ENCODE measurements at regions not wholly inside any gene's neighbourhood (a gene's known extent, or its start where the extent isn't known, plus 50 kb on each side); places are given as distances from the start of the nearest gene placed in this dataset.

DNA sequence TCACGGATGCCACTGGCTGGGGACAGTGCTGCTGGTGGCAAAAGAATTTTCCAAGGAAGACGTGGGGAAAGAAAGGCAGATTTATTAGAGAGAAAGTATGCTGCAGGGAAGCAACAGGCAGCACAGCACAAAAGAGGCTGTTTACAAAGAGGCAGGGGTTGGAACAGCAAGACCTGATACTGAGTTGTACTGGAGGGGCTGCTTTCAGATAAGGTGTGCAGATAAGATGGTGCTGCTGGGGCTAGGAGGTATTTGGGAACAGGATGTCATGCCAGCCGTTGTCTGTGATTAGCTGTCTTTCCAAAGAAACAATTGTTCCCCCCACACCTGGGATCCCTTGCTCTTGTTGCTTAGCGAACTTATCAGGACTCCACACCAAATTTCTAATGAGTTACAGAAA is 2023.3 kb upstream of the PCDH20 start:
- TF ChIP-seq, protein P1, sequence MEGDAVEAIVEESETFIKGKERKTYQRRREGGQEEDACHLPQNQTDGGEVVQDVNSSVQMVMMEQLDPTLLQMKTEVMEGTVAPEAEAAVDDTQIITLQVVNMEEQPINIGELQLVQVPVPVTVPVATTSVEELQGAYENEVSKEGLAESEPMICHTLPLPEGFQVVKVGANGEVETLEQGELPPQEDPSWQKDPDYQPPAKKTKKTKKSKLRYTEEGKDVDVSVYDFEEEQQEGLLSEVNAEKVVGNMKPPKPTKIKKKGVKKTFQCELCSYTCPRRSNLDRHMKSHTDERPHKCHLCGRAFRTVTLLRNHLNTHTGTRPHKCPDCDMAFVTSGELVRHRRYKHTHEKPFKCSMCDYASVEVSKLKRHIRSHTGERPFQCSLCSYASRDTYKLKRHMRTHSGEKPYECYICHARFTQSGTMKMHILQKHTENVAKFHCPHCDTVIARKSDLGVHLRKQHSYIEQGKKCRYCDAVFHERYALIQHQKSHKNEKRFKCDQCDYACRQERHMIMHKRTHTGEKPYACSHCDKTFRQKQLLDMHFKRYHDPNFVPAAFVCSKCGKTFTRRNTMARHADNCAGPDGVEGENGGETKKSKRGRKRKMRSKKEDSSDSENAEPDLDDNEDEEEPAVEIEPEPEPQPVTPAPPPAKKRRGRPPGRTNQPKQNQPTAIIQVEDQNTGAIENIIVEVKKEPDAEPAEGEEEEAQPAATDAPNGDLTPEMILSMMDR (IDR thresholded peaks at IDR 0.05; ENCODE audit: insufficient read depth, low read depth, low read length), result no peak
- TF ChIP-seq EZH2 (IDR thresholded peaks at IDR 0.05; ENCODE audit: insufficient read depth, low read length), result no peak
- Mint-ChIP-seq H3K36me3 (ENCODE audit: low read depth, unreplicated experiment) (no peaks in the 10 kb centered on the region), H3K9me3 (ENCODE audit: unreplicated experiment) (peaks cover 6% of the 10 kb centered on the region), H3K4me3 (ENCODE audit: unreplicated experiment) (no peak overlapping the region), H3K27me3 (ENCODE audit: low read depth, unreplicated experiment) (no peaks in the 10 kb centered on the region), H3K27ac (ENCODE audit: unreplicated experiment) (no peak overlapping the region), H3K4me1 (ENCODE audit: low read depth, unreplicated experiment) (peaks cover 21% of the 10 kb centered on the region)
- H3K79me2 ChIP-seq (ENCODE audit: insufficient read depth, low read length), result no peaks in the 10 kb centered on the region
- no peaks in the 10 kb centered on the region for H3K9me3 ChIP-seq (ENCODE audit: insufficient read depth, low read depth, low read length)
- H3K36me3 ChIP-seq (ENCODE audit: insufficient read depth, low read length), result no peaks in the 10 kb centered on the region
- no peaks in the 10 kb centered on the region for H4K20me1 ChIP-seq (ENCODE audit: insufficient read depth, low read length)
- no peak overlapping the region for H3K9ac ChIP-seq (ENCODE audit: low read length)
- no peak overlapping the region for H2AFZ ChIP-seq (ENCODE audit: low read depth, low read length)
- H3K4me2 ChIP-seq (ENCODE audit: low read length), result no peak overlapping the region
- H3K27ac ChIP-seq (ENCODE audit: low read depth, low read length), result no peak overlapping the region
- peaks cover 9% of the 10 kb centered on the region for H3K4me1 ChIP-seq (ENCODE audit: insufficient read depth, low read length)
- DNase-seq (ENCODE audit: low read depth) (no peak), FAIRE-seq (no peak)
- H3K27me3 ChIP-seq (ENCODE audit: insufficient read depth, low read length), result no peaks in the 10 kb centered on the region
- H3K4me3 ChIP-seq (ENCODE audit: insufficient read depth, low read depth, low read length), result no peak overlapping the region

DNA sequence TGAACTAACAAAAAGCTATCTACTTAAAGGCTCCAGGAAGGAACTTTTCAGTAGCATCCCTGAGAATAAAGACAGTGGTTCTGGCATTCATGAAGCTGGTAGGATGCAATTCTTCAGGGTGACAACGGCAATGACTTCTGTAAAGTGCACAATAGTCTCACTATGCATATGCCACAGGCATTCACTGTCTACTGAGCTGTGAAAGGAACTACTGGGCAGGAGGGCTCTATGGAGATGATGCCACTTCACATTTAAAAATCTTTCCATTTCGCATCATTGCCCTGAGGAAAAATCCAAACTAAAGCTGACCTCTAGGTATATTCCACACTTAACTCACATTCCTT is 2020.6 kb upstream of the PCDH20 start:
- Histone ChIP-seq H4K20me1 (ENCODE audit: insufficient read depth, low read length) (no peaks in the 10 kb centered on the region), H3K27ac (ENCODE audit: low read depth, low read length) (peak overlapping the region; percentile 92), H3K9me3 (ENCODE audit: insufficient read depth, low read depth, low read length) (no peaks in the 10 kb centered on the region), H3K27me3 (ENCODE audit: insufficient read depth, low read length) (no peaks in the 10 kb centered on the region), H3K79me2 (ENCODE audit: insufficient read depth, low read length) (no peaks in the 10 kb centered on the region), H2AFZ (ENCODE audit: low read depth, low read length) (peak overlapping the region; percentile 65), H3K4me1 (ENCODE audit: insufficient read depth, low read length) (peaks cover 13% of the 10 kb centered on the region), H3K9ac (ENCODE audit: low read length) (peak overlapping the region; percentile 70), H3K36me3 (ENCODE audit: insufficient read depth, low read length) (no peaks in the 10 kb centered on the region), H3K4me2 (ENCODE audit: low read length) (peak overlapping the region; percentile 78), H3K4me3 (ENCODE audit: insufficient read depth, low read depth, low read length) (peak overlapping the region; percentile 21)
- Mint-ChIP-seq H3K27me3 (ENCODE audit: low read depth, unreplicated experiment) (no peaks in the 10 kb centered on the region), H3K9me3 (ENCODE audit: unreplicated experiment) (no peaks in the 10 kb centered on the region), H3K36me3 (ENCODE audit: low read depth, unreplicated experiment) (no peaks in the 10 kb centered on the region), H3K4me3 (ENCODE audit: unreplicated experiment) (no peak overlapping the region), H3K4me1 (ENCODE audit: low read depth, unreplicated experiment) (peaks cover 20% of the 10 kb centered on the region), H3K27ac (ENCODE audit: unreplicated experiment) (peak overlapping the region; percentile 95)
- FAIRE-seq (peak; percentile 9), DNase-seq (ENCODE audit: low read depth) (no peak)
- no peak for TF ChIP-seq EZH2 (IDR thresholded peaks at IDR 0.05; ENCODE audit: insufficient read depth, low read length)
- TF ChIP-seq, protein P1 (IDR thresholded peaks at IDR 0.05; ENCODE audit: insufficient read depth, low read depth, low read length), result no peak

DNA sequence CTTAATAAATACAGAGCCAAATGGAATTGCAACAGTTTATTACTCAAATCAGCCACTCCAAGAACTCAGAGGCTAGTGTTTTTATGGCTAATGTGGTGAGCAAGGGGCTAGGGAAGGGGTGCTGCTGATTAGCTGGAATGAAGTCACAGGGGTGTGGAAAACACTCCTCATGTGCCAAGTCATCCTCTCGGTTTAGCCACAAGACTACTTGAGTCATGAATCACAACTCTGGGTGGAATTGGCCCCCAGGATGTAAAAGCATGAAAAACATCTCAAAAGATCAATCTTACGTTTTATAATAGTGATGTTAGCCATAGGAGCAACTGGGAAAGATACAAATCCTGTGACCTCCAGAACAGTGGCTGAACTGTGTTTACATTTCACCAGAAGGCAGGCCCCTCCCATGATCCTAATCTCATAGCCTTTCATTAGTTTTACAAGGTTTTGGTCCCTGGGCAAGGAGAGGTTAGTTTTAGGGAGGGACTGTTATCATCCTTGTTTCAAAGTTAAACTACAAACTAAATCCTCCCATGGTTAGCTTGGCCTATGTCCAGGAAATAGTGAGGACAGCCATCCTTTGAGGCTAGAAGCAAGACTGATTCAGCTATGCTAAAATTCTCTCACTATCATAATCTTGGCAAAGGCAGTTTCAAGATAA is 2020.1 kb upstream of the PCDH20 start:
- Mint-ChIP-seq H3K27ac (ENCODE audit: unreplicated experiment) (peak overlapping the region; percentile 95), H3K9me3 (ENCODE audit: unreplicated experiment) (no peaks in the 10 kb centered on the region), H3K4me3 (ENCODE audit: unreplicated experiment) (no peak overlapping the region), H3K27me3 (ENCODE audit: low read depth, unreplicated experiment) (no peaks in the 10 kb centered on the region), H3K4me1 (ENCODE audit: low read depth, unreplicated experiment) (peaks cover 20% of the 10 kb centered on the region), H3K36me3 (ENCODE audit: low read depth, unreplicated experiment) (no peaks in the 10 kb centered on the region)
- peaks cover 13% of the 10 kb centered on the region for H3K4me1 ChIP-seq (ENCODE audit: insufficient read depth, low read length)
- no peaks in the 10 kb centered on the region for H3K36me3 ChIP-seq (ENCODE audit: insufficient read depth, low read length)
- no peaks in the 10 kb centered on the region for H4K20me1 ChIP-seq (ENCODE audit: insufficient read depth, low read length)
- H3K27ac ChIP-seq (ENCODE audit: low read depth, low read length), result peak overlapping the region; percentile 92
- DNase-seq (ENCODE audit: low read depth) (peak; percentile 100), FAIRE-seq (peak; percentile 98)
- TF ChIP-seq, protein P1 (IDR thresholded peaks at IDR 0.05; ENCODE audit: insufficient read depth, low read depth, low read length), result no peak
- TF ChIP-seq EZH2 (IDR thresholded peaks at IDR 0.05; ENCODE audit: insufficient read depth, low read length), result no peak
- peak overlapping the region; percentile 70 for H3K9ac ChIP-seq (ENCODE audit: low read length)
- H3K9me3 ChIP-seq (ENCODE audit: insufficient read depth, low read depth, low read length), result no peaks in the 10 kb centered on the region
- H3K4me2 ChIP-seq (ENCODE audit: low read length), result peak overlapping the region; percentile 78
- no peaks in the 10 kb centered on the region for H3K79me2 ChIP-seq (ENCODE audit: insufficient read depth, low read length)
- H2AFZ ChIP-seq (ENCODE audit: low read depth, low read length), result peak overlapping the region; percentile 65
- no peaks in the 10 kb centered on the region for H3K27me3 ChIP-seq (ENCODE audit: insufficient read depth, low read length)
- H3K4me3 ChIP-seq (ENCODE audit: insufficient read depth, low read depth, low read length), result peak overlapping the region; percentile 21

Measured in astrocyte (in vitro differentiated cells and primary cell).